Esophagus muscularis mucosa (tissue), 4 donors: ENCODE measurements at regions not wholly inside any gene's neighbourhood (a gene's known extent, or its start where the extent isn't known, plus 50 kb on each side); places are given as distances from the start of the nearest gene placed in this dataset.

ENCODE experiments used
- DNase-seq: peaks from one replicate; pipeline ENCODE4 v3.0.0-alpha.2; 2017; ENCODE audit errors: extremely low spot score
- H3K27ac ChIP-seq, 4 donors: fragments of 200-600 bp; sonication (generic); replicated peaks in 1 of 4; 1 replicate in 3 of 4; 2 replicates in 1 of 4; pipeline ENCODE4 v1.5.1; 2016 to 2019; ENCODE audit warnings: mild to moderate bottlenecking in 1 of 4
- H3K27me3 ChIP-seq, 4 donors: fragments of 200-600 bp; sonication (generic); one replicate each; pipeline versions ENCODE4 v1.5.1 to v1.6.0; 2016 to 2019
- H3K36me3 ChIP-seq, 4 donors: fragments of 200-600 bp; sonication (generic); one replicate each; pipeline ENCODE4 v1.5.1; 2016 to 2019
- H3K4me1 ChIP-seq, 4 donors: fragments of 200-600 bp; sonication (generic); one replicate each; pipeline ENCODE4 v1.5.1; 2016 to 2019
- H3K4me3 ChIP-seq, 4 donors: fragments of 200-600 bp; sonication (generic); 1 replicate in 2 of 4; 2 replicates in 2 of 4; pipeline ENCODE4 v1.5.1; 2016 to 2019; ENCODE audit warnings: mild to moderate bottlenecking in 4 of 4, moderate library complexity in 1 of 4
- H3K9me3 ChIP-seq, 4 donors: fragments of 200-600 bp; sonication (generic); 1 replicate in 3 of 4; 2 replicates in 1 of 4; pipeline ENCODE4 v1.5.1; 2016 to 2019
- EP300 ChIP-seq: sonication (generic); formaldehyde crosslinking; IDR thresholded peaks from one replicate; pipeline ENCODE4 v1.6.1; 2017; ENCODE audit warnings: antibody characterized with exemption
- POLR2A ChIP-seq: fragments of 450-650 bp; IDR thresholded peaks from one replicate; pipeline ENCODE4 v1.6.1; 2017; ENCODE audit warnings: antibody characterized with exemption, moderate library complexity, mild to moderate bottlenecking, low read depth
- POLR2AphosphoS5 ChIP-seq, 2 donors: sonication (generic); formaldehyde crosslinking; IDR thresholded peaks; one replicate each; pipeline ENCODE4 v1.6.1; 2017; ENCODE audit warnings: antibody characterized with exemption in 2 of 2
- WGBS: methylation state at CpG from one replicate; pipeline ENCODE4 v1.1.5; 2018; 5-methylcytosine and 5-hydroxymethylcytosine counted together
- intact Hi-C: fragments of 100-400 bp; cut with DNase I; formaldehyde crosslinking; loops from one replicate; pipeline ENCODE4 v1.15.1; 2023
- TF ChIP-seq, protein P1 (sequence below), 3 experiments: fragments of 200-600 bp in 2 of 3; fragments of 450-650 bp in 1 of 3; sonication (generic) in 2 of 3; IDR thresholded peaks; one replicate each; pipeline ENCODE4 v1.5.1; 2017 to 2019; ENCODE audit warnings: antibody characterized with exemption in 3 of 3, mild to moderate bottlenecking in 2 of 3, moderate library complexity in 1 of 3

DNA sequence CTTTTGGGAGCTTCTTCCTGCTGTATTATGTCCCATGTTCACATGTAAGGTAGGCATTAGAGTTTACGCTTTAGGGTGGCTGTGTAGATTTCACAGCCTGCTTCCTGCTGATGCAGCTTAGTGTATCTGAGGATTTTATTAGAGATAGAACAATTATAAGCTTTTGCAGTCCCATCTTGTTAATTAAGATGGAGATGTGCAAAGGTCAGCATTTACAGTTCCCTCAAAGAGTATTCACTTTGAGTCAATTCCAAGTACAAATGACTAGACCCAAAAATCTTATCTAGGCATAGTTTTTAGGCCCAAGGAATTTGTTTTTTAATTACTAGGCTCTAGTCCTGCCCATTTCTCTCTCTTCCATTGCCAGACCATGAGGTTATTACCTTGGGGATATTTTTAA lies 239.9 kb upstream of the PHF14 start:
- TF ChIP-seq, protein P1, sequence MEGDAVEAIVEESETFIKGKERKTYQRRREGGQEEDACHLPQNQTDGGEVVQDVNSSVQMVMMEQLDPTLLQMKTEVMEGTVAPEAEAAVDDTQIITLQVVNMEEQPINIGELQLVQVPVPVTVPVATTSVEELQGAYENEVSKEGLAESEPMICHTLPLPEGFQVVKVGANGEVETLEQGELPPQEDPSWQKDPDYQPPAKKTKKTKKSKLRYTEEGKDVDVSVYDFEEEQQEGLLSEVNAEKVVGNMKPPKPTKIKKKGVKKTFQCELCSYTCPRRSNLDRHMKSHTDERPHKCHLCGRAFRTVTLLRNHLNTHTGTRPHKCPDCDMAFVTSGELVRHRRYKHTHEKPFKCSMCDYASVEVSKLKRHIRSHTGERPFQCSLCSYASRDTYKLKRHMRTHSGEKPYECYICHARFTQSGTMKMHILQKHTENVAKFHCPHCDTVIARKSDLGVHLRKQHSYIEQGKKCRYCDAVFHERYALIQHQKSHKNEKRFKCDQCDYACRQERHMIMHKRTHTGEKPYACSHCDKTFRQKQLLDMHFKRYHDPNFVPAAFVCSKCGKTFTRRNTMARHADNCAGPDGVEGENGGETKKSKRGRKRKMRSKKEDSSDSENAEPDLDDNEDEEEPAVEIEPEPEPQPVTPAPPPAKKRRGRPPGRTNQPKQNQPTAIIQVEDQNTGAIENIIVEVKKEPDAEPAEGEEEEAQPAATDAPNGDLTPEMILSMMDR (IDR thresholded peaks at IDR 0.05) = no peak
- no peak for TF ChIP-seq POLR2A
- TF ChIP-seq POLR2AphosphoS5 (IDR thresholded peaks at IDR 0.05) = no peak
- TF ChIP-seq EP300 = no peak
- 100% methylated on average over 1 of the region's 1 CpG for WGBS
- no peak for DNase-seq
- Histone ChIP-seq H3K9me3 (no peaks in the 10 kb centered on the region), H3K27me3 (no peaks in the 10 kb centered on the region), H3K4me3 (no peak overlapping the region), H3K4me1 (no peaks in the 10 kb centered on the region), H3K27ac (no peak overlapping the region), H3K36me3 (no peaks in the 10 kb centered on the region)
- intact Hi-C loops = no loop called here

GRCh38 chr7:10734595-10734994 lies 239.1 kb upstream of the PHF14 start:
- DNase-seq = no peak

DNA sequence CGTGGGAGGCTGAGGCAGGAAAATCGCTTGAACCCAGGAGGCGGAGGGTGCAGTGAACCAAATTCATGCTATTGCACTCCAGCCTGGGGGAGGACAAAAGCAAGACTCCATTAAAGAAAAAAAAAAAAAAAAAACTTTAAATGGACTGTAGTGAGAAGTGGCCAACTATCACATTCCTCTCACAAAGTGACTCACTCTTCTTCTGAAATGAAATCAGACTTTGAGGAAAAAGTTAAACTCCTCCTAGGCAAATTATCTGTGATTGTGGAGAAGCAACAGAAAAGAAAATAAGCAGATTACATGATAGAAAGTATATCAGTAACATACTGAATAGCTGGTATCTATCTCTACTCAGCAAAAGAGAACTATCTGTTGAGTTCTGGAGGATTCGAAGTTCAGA lies 234.3 kb upstream of the PHF14 start:
- no peak for DNase-seq
- 95% methylated on average over 4 of the region's 4 CpGs for WGBS
- H3K4me3 ChIP-seq = no peak overlapping the region
- no peak overlapping the region for H3K27ac ChIP-seq
- no peaks in the 10 kb centered on the region for H3K36me3 ChIP-seq
- TF ChIP-seq POLR2A (no peak), EP300 (no peak), POLR2AphosphoS5 (IDR thresholded peaks at IDR 0.05) (no peak)
- TF ChIP-seq, protein P1 (IDR thresholded peaks at IDR 0.05) = no peak
- H3K9me3 ChIP-seq = no peaks in the 10 kb centered on the region
- intact Hi-C loops = no loop called here
- no peaks in the 10 kb centered on the region for H3K27me3 ChIP-seq
- H3K4me1 ChIP-seq = no peaks in the 10 kb centered on the region

More at GRCh38 chr7:10734595-10734994, 239.1 kb upstream of the PHF14 start:
- TF ChIP-seq EP300 (no peak), POLR2AphosphoS5 (IDR thresholded peaks at IDR 0.05) (no peak), POLR2A (no peak)
- TF ChIP-seq, protein P1 (IDR thresholded peaks at IDR 0.05) = no peak
- Histone ChIP-seq H3K4me3 (no peak overlapping the region), H3K4me1 (no peaks in the 10 kb centered on the region), H3K27ac (no peak overlapping the region), H3K9me3 (no peaks in the 10 kb centered on the region), H3K27me3 (no peaks in the 10 kb centered on the region), H3K36me3 (no peaks in the 10 kb centered on the region)
- intact Hi-C loops = no loop called here
- 92% methylated on average over 2 of the region's 2 CpGs for WGBS

- peaks cover 0 to 4% (median 0%) of the 10 kb centered on the region in 4 donors for H3K9me3 ChIP-seq
- H3K4me1 ChIP-seq = no peaks in the 10 kb centered on the region
- 40% methylated on average over 1 of the region's 1 CpG for WGBS
- TF ChIP-seq, protein P1 (IDR thresholded peaks at IDR 0.05) = no peak
- TF ChIP-seq POLR2AphosphoS5 (IDR thresholded peaks at IDR 0.05) = no peak
- no peak for TF ChIP-seq EP300
- no peak for TF ChIP-seq POLR2A
- H3K27ac ChIP-seq = no peak overlapping the region
- intact Hi-C loops = no loop called here
- no peak overlapping the region for H3K4me3 ChIP-seq
- no peak for DNase-seq
- H3K36me3 ChIP-seq = no peaks in the 10 kb centered on the region
- H3K27me3 ChIP-seq = no peaks in the 10 kb centered on the region
Measured at GRCh38 chr7:10740805-10741204, 232.9 kb upstream of the PHF14 start.

GRCh38 chr7:10756981-10757380 lies 216.7 kb upstream of the PHF14 start:
- Histone ChIP-seq H3K4me3 (no peak overlapping the region), H3K27me3 (no peaks in the 10 kb centered on the region), H3K9me3 (peaks cover 0 to 23% (median 19%) of the 10 kb centered on the region in 4 donors), H3K4me1 (no peaks in the 10 kb centered on the region), H3K27ac (no peak overlapping the region), H3K36me3 (no peaks in the 10 kb centered on the region)
- no peak for DNase-seq
- 35% methylated on average over 2 of the region's 2 CpGs for WGBS
- TF ChIP-seq, protein P1 (IDR thresholded peaks at IDR 0.05) = no peak
- TF ChIP-seq POLR2AphosphoS5 (IDR thresholded peaks at IDR 0.05) = no peak
- TF ChIP-seq EP300 = no peak
- no peak for TF ChIP-seq POLR2A
- intact Hi-C loops = no loop called here
